Stimulated activated CD8-positive, alpha-beta memory T cell treated with anti-CD3 and anti-CD28 coated beads, Interleukin-7, amount 100 ng/mL, for 24 hours (primary cell): ENCODE measurements at regions not wholly inside any gene's neighbourhood (a gene's known extent, or its start where the extent isn't known, plus 50 kb on each side); places are given as distances from the start of the nearest gene placed in this dataset.

Experiments used
- DNase-seq: peaks from one replicate; pipeline ENCODE4 v3.0.0-alpha.2; 2020; ENCODE audit warnings: low read depth

- no peak for DNase-seq
Observed at GRCh38 chr9:18233311-18233710, 240.6 kb upstream of the ADAMTSL1 start.

- DNase-seq, result no peak
Observed at GRCh38 chr9:18233776-18234445, 240.0 kb upstream of the ADAMTSL1 start.

DNA sequence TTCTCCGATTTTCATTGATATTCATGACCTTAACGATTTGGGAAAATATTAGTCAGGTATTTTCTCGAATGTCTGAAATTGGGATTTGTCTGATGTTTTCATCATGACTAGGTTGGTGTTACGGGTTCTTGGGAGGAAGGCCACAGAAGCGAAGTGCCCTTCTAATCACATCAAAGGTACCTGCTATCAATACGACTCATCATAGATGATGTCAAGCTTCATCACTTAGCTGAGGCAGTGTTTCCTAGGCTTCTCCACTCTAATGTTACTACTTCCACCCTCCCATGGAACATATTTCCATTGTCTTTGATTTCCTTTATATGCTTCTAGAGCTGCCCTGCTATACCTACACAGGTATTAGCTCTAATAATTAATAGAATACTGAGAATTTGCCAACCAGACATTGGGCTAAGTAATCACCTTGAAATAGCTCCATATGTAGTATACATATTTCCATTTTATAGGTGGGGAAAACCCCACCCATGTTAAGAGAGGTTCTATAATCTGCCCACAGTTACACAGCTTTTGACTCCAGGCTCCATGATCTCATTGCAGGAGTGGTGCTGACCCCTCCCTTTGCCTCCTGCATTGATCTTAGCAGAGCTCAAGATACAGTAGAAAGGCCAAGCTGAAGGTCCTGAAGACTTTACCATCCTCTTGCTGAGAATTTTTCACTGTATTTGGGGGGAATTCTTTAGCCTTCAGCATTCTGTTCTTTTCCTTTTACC, 238.6 kb upstream of the ADAMTSL1 start:
- DNase-seq, result no peak

DNA sequence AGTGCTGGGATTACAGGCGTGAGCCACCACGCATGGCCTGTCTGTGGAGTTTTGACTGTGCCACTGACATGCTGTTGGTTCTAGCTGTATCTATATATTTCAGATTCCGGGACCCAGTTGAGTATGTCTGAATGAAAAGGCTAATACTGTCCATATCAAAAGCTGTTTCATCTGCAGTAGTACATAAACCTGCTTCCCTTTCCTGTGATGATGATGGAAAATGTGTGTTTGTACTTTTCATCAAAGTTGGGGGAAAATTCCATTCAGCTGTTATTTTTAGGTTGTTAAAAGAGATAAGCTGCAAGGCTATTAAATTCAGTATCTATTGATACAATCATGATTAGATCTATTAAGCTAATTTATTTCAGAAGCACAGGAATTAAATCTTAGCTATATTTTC, 237.6 kb upstream of the ADAMTSL1 start:
- DNase-seq, result no peak

DNA sequence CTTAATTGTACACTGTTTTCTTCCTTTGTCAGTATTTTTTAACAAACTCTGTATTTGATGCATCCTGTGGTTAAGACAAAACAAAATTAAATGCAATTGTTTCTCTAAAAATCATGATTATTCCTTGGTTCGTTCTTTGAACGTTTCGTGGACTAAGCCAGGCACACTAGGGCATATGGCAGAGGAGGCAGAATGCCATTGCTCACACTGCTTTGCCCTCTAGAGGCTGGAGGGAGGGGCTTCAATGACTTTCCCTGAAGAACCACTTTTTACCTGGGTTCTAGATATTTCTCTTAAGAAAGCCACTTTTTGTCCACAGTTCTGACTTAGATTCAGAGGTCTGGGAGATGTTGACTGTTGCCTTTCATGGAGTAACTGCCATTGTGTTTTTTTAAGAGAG, 236.2 kb upstream of the ADAMTSL1 start:
- DNase-seq, result no peak

DNA sequence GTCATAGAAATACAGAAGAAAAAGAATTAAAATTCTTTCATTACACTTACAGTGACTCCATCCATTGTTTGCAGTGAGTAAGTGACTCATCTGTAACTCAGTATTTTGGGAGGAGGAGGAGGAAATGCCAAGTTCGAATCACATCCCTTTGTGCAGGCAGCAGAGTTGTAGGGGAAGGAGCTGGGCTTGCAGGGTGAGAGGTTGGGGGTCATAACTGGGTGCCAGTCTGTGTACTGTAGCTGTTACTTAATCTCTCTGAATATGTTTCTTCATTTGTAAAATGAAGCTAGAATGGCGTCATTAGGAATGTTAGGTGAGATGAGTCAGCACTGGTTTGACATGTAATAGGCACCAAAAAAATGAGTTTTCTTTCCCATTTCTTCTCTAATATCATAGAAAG, 235.7 kb upstream of the ADAMTSL1 start:
- DNase-seq, result no peak

DNA sequence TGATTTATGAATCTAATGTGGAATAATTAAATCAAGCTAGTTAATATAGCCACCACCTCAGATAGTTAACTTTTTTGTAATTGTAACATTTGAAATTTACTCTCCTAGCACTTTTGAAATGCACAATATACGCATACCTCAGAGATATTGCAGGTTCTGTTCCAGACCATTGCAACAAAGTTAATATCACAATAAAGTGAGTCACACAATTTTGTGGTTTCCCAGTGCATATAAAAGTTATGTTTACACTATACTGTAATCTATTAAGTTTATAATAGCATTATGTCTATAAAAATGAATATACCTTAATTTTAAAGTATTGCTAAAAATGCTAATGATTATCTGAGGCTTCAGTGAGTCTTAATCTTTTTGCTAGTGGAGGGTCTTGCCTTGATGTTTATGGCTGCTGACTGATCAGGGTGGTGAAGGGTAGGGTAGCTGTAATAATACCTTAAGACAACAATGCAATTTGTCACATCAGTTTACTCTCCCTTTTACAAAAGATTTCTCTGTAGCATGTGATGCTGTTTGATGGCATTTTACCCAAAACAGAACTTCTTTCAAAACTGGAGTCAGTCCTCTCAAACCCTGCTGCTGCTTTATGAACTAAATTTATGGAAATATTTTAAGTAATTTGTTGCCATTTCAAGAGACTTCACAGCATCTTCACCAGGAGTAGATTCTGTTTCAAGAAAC, 235.1 kb upstream of the ADAMTSL1 start:
- DNase-seq, result no peak

- no peak for DNase-seq
Observed at GRCh38 chr9:18240213-18240612, 233.7 kb upstream of the ADAMTSL1 start.

GRCh38 chr9:18245911-18246310, 228.0 kb upstream of the ADAMTSL1 start:
- no peak for DNase-seq

GRCh38 chr9:18250053-18250452, 223.9 kb upstream of the ADAMTSL1 start:
- no peak for DNase-seq

DNA sequence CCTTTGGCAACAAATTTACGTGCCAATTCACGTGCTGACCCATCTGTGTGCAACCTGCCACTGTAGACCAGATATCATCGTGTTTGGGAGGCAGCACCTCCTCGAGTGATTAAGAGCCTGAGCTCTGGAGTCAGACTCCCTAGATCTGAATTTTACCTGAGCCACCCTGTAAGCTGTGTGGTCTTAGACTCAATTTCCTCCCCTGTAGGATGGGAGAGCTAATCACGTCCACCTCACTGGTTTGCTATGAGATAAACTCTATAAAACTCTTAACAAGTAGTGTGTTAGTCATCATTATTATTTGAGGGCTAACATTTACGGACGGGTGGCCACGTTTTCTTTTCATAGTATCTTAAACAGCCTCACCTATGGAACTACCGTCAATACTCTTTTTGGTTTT, 220.0 kb upstream of the ADAMTSL1 start:
- no peak for DNase-seq

DNA sequence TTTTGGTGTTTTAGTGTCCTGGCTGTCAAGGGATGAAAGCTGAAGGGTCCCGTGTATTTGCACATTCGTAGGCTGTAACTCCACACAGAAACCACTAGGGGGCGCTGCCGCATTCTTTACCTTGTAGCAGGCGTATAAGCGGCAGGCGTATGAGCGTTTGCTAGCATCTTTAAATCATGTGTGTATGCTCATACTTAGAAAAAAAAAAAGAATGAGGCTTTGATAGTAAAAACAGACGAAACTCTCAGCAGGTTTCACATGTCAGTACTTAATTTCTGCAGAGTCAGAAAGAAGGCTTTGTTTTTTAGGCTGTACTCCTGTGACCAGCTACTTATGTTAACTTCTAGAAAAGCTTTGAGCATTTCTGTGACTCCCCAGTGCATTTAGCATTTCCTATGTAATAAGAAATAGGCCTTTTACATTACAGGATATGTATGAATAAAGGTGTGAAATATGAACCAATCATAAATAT, 218.8 kb upstream of the ADAMTSL1 start:
- DNase-seq, result peak; percentile 52

DNA sequence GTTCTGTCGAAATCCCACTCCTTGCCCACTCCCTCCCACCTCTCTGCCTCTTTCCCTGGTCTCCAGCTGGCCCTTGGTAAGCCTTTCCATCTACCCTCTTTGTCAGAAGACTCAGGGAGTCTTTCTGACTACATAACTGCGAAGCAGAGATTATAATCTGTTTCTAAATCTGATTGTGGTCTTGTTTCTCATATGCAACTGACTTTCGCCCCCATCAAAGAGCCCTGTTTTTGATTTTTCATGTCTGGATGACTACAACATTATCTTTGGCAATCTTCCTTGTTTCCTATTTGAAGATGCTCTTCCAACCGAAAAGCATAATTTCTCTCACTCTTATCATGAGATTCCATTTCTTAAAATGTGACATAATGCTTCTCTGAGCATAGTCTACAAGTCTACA, 218.2 kb upstream of the ADAMTSL1 start:
- no peak for DNase-seq

DNA sequence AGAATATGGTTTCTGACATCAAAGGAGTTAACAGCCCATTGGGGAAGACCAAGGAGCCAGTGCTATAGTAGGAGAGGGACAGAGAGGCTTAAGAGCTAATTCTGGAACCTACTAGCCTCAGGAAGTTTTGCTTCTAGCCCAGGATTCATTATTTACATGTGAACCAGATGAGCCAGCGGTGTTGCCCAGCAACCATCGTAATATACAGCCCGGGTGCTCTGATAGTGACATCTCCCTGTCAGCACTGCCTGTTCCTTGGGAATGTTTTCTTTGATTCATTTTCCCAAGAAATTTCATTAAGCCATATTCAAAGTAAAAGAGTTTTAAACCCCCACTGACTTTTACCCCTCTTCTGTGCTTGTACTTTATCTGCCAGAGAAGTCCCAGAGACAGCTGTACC, 217.4 kb upstream of the ADAMTSL1 start:
- DNase-seq, result no peak

- DNase-seq, result no peak
Observed at GRCh38 chr9:18260521-18260920, 213.4 kb upstream of the ADAMTSL1 start.

DNA sequence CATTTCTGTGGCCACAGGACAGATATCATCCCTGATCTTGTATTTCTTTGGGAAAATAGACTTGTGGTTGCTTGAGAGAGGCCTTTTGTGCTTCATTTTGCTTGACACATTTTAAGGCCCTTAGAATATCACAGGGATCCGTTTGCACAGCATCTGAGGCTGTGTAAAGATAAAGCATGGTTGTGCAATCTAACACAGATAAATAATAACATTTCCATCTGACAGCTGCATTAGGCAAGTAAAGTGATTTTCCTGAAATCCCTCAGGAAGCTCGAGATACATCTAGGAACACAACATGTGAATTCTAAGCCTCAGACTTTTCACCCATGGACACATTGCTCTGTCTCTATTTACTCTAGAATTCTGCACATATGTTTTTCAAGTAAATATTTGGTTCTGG, 212.8 kb upstream of the ADAMTSL1 start:
- DNase-seq, result no peak

GRCh38 chr9:18263377-18263776, 210.6 kb upstream of the ADAMTSL1 start:
- DNase-seq, result no peak

- DNase-seq, result no peak
Observed at GRCh38 chr9:18268381-18268780, 205.6 kb upstream of the ADAMTSL1 start.

GRCh38 chr9:18269561-18269960, 204.4 kb upstream of the ADAMTSL1 start:
- DNase-seq, result no peak

DNA sequence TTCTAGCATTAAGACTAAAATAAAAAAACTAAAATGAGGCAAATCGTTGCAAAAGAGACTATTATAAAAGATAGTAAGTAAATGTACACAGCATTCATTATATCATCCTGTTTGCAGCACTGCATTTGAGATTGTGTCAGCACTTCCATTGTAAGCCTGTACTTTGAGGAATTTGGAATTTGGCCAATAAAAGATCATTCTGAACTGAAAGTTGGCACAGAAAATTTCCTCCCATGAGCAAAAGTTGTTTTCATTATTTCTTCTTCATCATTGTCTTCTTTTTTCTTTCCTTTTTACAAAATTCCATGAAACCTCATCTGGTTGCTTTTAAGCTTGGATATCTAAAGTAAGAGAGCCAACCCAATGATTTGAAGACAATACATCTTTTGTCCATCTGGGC, 199.3 kb upstream of the ADAMTSL1 start:
- DNase-seq, result no peak

DNA sequence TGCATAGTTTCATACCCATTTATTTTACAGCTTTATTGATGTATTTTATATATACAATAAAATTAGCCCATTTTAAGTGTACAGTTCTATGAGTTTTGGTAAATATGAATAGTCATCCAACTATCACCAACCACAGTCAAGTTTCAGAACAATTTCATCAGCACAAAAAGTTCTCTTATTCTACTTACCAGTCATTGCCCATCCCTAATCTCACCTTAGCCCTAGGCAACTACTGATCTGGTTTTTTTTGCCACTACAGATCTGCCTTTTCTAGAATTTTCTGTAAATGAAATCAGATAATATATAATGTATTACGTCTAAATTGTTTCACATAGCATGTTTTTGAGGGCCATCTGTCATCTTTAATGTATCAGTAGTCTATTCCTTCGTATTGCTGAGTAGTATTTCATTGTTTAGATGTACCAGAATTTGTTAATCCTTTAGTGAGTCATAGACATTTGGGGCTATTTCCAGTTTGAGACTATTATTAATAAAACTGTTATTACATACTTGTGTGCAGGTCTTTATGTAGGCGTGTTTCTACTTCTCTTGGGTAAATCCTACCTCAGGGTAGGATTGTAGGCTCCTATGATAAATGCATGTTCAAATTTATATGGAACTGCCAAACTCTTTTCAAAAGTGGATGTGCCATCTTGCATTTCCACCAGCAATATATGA, 198.5 kb upstream of the ADAMTSL1 start:
- DNase-seq, result no peak

DNA sequence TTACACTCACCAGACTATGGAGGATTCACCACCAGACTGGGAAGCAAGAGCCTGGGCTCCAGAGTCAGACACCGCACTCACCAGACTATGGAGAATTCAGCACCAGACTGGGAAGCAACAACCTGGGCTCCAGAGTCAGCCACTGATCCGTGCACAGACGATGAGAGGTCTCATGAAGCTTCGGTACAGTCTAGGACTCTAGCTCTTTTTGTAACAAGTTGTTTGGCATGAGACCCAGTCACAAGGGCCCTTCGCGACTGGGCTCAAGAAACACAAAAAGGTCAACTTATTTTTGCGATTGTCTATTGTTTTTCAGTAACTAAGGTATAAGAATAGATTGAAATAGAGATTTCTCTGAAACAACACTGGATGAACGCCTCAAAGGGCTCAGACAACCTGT, 192.7 kb upstream of the ADAMTSL1 start:
- no peak for DNase-seq

GRCh38 chr9:18294229-18294628, 179.7 kb upstream of the ADAMTSL1 start:
- DNase-seq, result no peak
